Epithelial cell of prostate (primary cell): ENCODE measurements at regions not wholly inside any gene's neighbourhood (a gene's known extent, or its start where the extent isn't known, plus 50 kb on each side); places are given as distances from the start of the nearest gene placed in this dataset.

Experiments used
- DNase-seq: peaks from one replicate; pipeline ENCODE4 v3.0.0-alpha.2; 2011; ENCODE audit warnings: low read depth, low spot score
- H3K27ac ChIP-seq: fragments of 450-650 bp; 2 replicates; pipeline ENCODE4 v1.5.1; 2017; ENCODE audit warnings: mild to moderate bottlenecking

DNA sequence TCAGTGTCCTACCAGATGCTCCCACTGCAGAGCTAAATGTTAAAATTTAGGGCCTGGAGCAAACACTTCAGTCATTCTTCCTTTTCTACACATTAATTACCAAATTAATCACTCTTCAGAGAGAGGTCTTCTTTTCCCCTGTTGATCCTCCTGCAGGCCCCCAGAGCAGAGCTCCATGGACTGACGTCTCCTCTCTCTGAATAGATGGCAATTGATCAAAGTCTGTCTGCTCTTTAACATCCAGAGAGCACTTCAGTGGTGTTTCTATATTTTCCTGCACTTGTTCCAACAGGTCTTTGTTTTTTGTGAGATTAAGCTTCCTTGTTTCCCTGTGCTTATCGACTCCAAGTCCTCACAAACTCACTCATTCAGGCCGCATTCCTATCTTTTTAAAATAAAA, 239.3 kb downstream of the SIPA1L2 start:
- no peak for DNase-seq
- H3K27ac ChIP-seq, result no peak overlapping the region

DNA sequence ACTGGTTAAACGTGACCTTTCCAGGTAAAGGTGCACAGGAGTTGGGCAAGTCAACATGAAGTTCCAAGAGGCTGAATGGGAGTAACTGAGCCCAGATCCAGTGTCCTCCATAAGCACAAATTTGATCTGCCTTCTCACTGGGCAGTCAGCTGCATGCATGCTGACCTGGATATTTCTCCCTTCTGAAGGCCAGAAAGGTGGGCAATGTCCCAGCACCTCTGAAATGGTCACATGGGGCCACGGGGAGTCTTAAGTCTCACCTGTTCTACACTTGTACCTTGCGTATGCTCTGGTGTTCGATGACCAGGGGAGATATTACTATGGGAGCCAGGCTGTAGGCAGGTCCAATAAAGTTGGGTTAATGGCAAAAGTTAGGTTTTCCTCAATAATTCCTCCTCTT, 240.2 kb downstream of the SIPA1L2 start:
- no peak overlapping the region for H3K27ac ChIP-seq

DNA sequence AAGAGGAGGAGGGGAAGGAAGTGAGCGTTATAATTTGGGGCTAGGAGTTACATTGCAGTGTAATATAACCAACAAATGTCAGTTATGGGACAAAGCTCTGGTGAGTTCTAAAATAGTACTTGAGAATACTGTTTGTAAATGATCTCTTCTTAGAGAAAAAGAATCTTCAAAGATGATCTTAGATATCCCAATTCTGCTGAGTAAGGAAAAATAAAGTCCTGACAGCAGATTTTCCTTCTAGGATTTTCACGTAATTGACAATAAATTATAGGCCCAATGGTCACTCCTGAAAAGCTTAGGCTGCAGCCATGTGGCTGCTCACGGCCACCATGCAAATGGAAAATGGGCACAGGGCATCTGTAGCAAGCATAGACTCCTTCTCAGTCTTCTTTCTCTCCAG, 241.6 kb downstream of the SIPA1L2 start:
- no peak overlapping the region for H3K27ac ChIP-seq

More for the DNA sequence above, 240.2 kb downstream of the SIPA1L2 start:
- DNase-seq, result no peak

DNA sequence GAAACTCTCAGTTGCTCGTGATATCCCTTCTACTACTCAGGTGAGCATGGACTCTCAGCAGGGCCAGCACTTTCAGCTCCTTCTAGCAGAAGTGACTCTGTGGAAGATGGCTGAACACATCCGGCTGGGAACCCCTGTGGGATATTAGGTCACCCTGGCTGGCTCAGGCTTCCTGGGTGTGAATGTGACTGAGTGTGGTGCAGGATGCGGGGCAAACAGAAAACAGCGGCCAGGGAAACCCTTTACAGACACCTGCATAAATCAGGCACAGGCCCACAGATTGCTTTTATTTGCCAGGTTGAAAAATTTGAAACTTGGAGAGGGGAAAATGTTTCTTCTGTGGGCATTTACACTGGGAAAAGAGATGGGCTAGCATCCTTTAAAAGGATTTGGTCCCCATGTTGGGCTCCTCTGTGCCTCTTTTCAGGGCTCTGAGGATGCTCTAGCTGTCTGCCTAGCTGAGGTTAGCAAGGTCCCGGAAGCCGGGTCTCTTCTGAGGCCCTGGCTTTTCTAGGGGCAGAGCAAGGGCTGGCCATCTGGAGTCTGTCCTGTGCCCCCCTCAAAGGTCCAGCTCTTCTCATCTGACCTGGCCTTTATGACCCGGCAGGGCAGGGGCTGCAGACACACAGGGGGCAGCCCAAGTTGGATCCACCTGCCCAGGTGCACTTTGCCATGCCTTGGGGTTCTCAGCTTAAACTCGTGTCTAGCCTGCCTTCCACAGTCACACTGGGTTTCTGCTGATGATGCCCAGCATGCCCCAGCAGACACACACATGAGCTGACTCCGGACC, 243.0 kb downstream of the SIPA1L2 start:
- DNase-seq, result no peak
- H3K27ac ChIP-seq, result no peak overlapping the region

More for the DNA sequence above, 241.6 kb downstream of the SIPA1L2 start:
- no peak for DNase-seq

DNA sequence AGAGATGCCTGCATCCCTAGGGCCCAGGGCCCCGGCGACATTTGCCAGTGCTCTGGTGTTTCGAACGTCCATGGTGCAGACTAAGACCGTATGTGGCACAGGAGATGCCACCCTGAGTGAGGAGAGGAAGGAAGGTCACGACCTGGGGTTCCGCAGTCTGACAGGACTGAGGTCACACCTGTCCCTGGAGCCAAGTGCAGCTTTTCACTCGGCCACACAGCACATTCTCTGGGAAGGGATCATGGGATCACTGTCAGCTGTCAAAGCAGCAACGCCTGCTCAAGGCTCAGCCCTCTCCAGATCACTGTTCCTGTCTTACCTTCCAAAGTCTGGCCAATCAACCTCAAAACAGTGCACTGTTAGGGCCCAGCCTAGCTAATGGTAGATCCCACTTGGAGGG, 243.6 kb downstream of the SIPA1L2 start:
- H3K27ac ChIP-seq, result no peak overlapping the region
- DNase-seq, result no peak

DNA sequence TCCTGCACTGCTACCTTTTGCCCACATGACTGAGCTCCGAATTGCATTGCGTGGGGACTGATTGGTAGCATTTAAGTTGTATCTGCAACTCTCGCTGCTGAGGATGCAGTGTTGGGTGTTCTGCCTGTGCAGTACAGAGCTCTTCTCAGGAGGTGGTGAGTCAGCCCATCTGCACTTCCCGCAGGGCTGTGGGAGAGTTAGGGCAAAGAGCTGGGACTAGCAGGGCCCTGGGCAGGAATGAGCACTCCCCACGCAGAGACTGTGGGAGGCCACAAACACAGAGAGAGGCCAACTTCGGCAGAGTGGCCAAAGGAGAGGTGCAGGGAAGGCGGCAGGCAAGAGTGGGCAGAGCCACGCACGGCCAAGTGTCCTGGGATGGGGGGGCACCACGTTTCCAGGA, 244.7 kb downstream of the SIPA1L2 start:
- no peak for DNase-seq
- no peak overlapping the region for H3K27ac ChIP-seq

DNA sequence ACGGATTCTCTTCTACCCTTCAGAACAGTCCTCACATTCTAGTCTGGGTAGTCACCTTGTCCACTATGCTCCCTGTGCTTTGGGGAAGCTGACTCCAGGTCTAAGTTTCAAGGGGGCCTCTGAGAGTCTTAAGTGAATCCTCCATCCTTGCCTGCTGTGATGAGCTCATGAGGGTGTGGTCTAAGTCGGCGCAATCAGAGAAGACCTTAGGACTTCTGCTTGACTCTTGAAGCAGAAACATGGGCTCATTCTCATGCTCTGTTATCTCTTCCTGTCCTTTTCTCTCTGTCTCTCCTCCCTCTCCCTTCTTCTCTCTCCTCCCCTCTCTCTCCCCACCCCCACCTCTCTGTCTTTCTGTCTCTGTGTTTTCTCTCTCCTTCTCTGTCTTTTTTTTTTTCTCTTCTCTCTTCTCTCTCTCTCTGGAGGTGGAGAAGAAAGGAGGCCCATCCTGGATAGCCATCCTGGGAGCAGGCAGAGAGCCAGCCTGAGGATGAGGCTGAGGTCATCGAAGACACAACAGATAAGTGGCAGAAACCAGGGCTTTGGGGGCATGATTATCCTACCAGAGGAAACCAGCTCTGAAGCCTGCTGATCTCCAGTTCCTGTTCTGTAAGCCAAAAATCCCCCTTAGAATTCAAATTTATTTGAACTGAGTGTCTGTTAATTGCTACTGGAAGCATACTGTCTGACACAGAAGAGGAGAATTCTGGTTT, 245.6 kb downstream of the SIPA1L2 start:
- DNase-seq, result no peak
- H3K27ac ChIP-seq, result no peak overlapping the region

DNA sequence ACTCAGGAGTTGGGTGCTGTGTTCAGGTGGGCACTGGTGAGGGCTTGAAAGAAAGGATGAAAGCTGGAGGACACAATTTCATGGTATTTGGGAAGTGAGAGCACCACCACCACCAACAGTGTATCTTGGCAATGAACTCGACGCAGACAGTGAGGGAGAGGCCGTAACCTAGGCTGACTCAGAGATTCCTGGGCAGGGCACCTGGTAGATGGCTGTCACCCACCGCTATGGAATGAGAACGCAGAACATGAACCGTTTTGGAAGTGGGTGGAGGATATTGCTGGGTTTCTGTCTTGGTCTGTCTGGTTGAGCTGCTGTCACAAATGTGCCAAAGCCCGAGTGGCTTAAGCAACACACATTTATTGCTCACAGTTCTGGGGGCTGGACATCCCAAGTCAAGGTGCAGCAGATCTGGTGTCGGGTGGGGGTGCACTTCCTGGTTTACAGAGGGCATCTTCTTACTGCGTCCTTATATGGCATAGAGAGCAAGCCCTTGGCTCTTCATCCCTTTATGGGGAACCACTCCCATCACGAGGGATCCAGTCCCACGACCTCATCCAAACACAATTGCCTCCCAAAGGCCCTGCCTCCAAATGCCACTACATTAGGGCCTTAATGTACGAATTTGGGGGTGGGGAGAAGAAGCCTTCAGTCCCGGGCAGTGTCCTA, 246.3 kb downstream of the SIPA1L2 start:
- DNase-seq, result no peak
- no peak overlapping the region for H3K27ac ChIP-seq

DNA sequence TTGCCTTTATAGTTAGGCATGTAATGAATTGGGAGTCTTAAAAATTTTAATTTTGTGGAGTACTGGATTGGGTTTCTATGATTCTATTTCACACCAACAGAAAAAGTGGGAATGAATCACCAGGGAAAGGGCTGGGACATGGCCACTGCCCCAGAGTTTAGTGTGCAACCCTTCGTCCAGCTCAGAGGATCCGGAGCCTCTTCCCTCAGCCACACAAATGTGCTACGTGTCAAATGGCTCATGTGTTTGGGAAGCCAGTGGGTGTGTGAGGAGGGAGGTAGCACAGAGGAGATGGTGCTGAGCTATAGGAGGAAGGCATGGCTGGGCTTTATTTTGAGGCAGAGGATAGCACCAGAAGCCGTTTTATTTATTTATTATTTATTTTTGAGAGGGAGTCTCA, 247.3 kb downstream of the SIPA1L2 start:
- DNase-seq, result no peak
- no peak overlapping the region for H3K27ac ChIP-seq

DNA sequence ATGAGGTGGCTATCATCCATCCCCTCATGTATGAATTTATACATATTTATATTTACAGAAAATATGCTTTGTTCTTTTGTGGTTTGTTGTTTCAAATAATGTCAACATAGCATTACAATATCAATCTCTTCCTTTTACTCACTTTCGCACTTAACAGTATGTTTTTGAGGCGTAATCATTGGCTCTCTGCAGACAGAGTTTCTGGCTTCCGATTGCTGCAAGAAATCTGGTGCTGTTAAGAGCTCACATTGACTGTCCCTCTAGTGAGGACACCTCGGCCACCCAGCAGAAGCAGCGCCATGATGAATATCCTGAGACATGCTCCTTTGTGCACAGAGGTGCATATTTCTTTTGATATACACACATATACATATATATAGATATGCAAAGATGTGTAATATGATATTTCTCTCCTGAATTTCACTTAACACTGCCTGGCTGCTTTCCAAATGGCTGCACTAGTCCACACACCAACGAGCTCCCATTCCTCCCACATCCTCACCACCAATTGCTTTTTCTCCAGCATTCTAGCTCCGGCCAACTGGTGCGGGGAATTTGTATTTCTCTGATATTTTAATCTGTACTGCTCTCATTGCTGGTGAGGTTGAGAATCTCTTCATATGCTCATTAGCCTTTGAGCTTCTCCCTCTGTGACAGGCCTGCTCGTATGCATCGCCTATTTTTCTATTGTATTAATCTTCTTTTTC, 248.4 kb downstream of the SIPA1L2 start:
- DNase-seq, result no peak
- no peak overlapping the region for H3K27ac ChIP-seq

DNA sequence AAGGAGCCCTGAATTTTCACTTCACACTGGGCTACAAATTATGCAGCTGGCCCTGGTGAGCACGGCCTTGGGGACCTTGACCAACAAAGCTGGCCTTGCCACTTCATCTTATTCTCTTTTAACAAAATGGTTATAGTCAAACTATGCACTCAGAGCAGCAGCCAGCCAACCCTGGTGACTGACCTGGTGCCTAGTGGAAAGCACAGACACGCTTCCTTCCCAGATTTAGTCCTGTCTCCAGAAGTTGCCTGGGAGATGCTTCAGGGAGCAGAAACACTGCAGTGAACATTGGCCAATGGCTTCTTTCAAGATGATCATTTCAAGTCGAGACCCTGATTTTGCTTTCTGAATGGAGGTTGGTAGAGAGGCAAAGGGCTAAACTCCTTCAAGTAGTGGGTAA, 249.3 kb downstream of the SIPA1L2 start:
- no peak overlapping the region for H3K27ac ChIP-seq
- DNase-seq, result no peak

DNA sequence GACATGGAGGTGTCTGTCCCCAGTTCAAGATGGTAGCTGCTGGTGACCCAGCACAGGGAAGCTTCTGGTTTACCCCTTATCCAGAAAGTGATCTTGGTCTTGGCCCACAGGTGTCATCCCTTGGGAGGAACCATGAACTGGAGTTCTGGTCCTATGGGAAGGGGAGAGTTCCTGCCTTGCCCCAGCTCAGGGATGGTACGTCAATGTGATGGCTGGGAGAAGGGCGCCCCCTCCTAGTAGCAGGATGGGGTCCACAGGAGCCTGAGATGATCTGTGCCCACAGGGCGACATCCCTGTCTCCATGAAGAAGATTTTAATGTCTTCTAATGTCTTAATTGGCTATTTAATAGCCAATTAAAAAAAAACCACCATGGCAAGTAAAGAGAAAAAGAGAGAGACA, 249.8 kb downstream of the SIPA1L2 start:
- DNase-seq, result no peak
- H3K27ac ChIP-seq, result no peak overlapping the region

DNA sequence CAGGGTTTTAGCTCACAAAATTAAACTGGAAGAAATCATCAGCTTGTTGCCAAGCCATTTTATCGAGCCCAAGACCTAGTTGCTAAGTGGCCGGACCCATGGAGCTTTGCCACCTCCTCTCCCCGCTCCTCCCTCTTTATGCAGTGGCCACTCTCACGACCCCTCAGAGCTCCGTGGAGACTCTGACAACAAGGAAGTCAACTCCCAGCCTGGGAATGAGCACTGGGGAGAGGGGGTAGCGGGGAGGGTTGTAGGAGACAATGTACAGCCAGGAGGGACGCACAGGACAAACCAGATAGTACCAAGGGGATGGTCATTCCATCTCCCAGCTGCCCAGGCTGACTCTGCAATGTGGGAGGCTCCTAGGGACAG, 250.9 kb downstream of the SIPA1L2 start:
- DNase-seq, result no peak
- H3K27ac ChIP-seq, result no peak overlapping the region

DNA sequence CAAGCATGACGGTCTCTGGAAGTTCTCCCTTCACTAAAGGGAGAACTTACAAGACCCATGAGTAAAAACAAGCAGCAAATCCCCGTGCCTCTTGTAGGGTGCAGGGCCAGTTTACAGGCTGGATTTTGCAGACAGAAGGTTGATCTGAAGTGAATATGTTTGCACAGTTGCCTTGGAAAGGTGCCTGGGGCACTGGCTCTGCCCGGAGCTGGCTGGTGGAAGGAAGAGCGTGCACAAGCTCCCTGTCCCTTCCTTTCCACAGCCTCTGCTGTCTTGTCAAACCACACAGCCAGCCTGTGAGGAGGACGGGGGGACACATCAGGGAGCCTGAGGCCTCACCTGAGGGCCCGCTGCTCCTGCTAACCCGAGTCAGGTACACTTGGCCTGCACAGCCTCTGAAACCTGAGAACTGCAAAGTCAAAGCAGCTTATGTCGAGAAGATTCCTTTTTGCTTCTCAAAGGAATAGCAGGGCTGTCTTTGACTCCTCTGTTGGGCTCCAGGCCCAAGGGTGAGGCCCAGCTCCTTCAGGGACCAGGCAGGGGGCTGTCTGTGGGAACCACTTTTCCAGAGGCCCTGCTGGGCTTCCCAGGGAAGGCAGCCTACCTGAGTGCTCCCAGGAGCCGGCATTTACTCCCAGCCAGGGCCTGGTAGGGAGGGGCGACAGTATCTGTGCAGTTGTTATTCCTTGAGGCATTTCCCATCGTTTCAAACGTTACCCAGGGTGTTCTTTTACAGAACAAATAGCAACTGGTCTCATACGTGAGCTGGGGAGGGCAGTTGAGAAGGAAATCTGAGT, 251.5 kb downstream of the SIPA1L2 start:
- no peak overlapping the region for H3K27ac ChIP-seq
- DNase-seq, result no peak

DNA sequence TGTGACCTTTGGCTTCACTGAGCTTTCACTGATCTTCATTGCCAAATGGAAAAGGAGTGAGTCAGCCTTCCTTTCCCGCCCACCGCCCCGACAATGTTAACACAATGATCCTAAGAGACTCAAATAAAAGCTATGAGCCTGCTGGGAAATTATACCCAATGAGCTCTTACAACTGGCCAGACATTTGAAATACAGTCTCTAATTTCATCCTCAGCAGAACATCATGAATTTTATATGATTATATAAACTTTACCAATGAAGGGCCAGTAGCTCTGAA, 252.5 kb downstream of the SIPA1L2 start:
- DNase-seq, result no peak
- no peak overlapping the region for H3K27ac ChIP-seq

DNA sequence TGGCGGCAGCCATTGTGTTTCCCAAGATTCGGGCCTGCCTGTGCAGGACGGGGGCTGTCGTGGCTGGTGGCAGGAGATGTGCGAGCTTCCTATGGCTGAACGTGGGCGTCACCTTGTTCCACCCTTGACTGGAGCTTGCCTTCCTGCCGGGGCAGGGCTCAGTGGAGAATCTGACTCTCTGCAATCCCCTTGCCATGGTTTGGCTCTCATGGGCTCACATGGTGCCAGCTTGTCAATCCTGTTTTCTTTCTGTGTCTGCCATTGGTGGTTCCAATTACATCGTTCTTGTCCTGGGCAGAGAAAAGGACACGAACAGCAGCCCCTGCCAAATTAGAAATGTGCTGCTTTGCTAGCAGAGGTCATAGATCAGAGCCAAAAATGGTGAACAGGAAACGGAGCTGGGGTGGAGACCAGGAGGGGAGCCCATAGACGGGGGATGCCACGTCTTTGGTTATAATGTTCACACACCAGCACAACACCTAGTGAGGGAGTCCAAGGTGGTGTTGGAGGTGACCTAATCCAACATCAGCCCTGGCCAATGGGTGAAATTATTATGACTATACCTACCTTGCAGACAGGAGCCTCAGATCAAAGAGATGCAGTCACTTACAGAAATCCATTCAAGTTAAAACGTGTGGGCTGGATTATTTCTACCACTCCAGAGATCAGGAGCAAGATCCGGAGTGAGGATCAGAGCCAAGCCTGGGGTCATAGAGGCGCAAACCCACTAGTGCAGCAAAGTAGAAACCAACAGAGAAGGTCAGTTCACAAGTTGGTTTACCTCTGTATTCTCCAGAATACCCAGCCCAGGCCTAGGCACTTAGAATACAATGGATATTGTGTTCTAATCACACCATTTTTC, 253.1 kb downstream of the SIPA1L2 start:
- DNase-seq, result no peak
- H3K27ac ChIP-seq, result no peak overlapping the region

DNA sequence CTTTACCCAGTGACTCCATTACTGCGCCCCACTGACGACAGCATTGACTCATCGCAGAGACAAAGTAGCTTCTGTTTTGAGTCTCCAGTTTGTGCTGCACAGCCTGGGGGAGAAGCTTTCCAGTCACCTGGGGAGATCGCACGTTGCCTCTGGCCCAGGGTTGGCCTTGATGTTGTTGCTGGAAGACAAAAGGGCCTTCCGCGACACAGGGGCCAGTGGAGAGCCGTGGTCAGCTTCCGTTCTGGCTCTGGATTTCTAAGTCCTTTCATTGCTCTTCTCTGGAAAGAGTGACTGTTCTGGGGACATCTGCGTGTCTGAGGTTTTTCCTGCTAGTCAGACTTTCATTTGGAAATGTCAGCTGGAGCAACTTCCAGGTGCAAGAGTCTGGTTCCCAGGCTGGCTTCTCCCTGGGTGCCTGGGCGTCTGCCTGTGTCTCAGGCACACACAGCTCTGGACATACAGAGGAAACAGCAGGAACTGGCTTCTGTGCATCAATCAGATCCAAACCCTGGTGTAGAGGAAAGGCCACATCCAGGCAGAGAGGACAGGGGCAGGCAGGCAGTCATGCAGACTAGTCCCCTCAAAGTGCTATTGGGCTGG, 257.0 kb downstream of the SIPA1L2 start:
- DNase-seq, result no peak
- no peak overlapping the region for H3K27ac ChIP-seq

DNA sequence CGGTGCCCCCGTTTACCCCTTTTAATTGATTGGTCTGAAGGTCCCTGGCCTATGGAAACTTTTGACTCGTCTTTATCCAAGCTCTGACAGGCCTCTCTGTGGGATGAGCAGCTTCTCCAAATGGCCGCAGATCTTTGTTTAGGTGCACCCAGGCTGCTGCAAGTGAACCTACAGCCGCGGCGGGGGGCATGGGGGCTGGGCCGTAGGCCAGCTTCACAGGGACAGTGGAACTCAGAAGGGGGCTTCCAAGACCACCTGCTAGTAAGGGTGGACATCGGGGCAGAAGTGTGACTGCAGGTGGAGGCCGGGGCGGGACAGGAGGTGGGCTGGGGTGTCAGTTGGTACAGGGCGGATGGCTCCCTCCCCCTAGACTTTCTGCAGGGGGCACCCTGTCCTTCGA, 257.5 kb downstream of the SIPA1L2 start:
- no peak for DNase-seq
- no peak overlapping the region for H3K27ac ChIP-seq
